Karpas-422 (cell line): ENCODE measurements at regions not wholly inside any gene's neighbourhood (a gene's known extent, or its start where the extent isn't known, plus 50 kb on each side); places are given as distances from the start of the nearest gene placed in this dataset.

Source experiments
- DNase-seq: peaks from one replicate; pipeline ENCODE4 v3.0.0-alpha.2; 2015
- H2AFZ ChIP-seq: fragments of 200-600 bp; sonication (generic); 2 replicates; pipeline ENCODE4 v1.6.1; 2014; ENCODE audit warnings: antibody characterized with exemption, low read length, mixed read lengths
- H3K27ac ChIP-seq: fragments of 200-600 bp; sonication (generic); 2 replicates; pipeline ENCODE4 v1.5.1; 2014; ENCODE audit warnings: mild to moderate bottlenecking, low read length, moderate library complexity
- H3K27me3 ChIP-seq: fragments of 200-600 bp; sonication (generic); 2 replicates; pipeline ENCODE4 v1.6.1; 2014; ENCODE audit warnings: low read length, mixed read lengths
- H3K36me3 ChIP-seq: fragments of 200-600 bp; sonication (generic); 2 replicates; pipeline ENCODE4 v1.6.1; 2014; ENCODE audit warnings: low read length, mixed read lengths; ENCODE audit not compliant: insufficient read depth
- H3K4me1 ChIP-seq: fragments of 200-600 bp; sonication (generic); 2 replicates; pipeline ENCODE4 v1.6.1; 2014; ENCODE audit warnings: mild to moderate bottlenecking, low read length, mixed read lengths
- H3K4me2 ChIP-seq: fragments of 200-600 bp; sonication (generic); 2 replicates; pipeline ENCODE4 v1.6.1; 2014; ENCODE audit warnings: low read length, low read depth, mild to moderate bottlenecking; ENCODE audit not compliant: poor library complexity, severe bottlenecking
- H3K4me3 ChIP-seq: fragments of 200-600 bp; sonication (generic); 2 replicates; pipeline ENCODE4 v1.5.1; 2014; ENCODE audit warnings: mild to moderate bottlenecking, antibody characterized with exemption, low read length, mixed read lengths
- H3K79me2 ChIP-seq: fragments of 200-600 bp; sonication (generic); 2 replicates; pipeline ENCODE4 v1.6.1; 2014; ENCODE audit warnings: mild to moderate bottlenecking, low read length, mixed read lengths
- H3K9ac ChIP-seq: fragments of 200-600 bp; sonication (generic); 2 replicates; pipeline ENCODE4 v1.6.0; 2014; ENCODE audit warnings: low read length
- H3K9me2 ChIP-seq: fragments of 200-600 bp; sonication (generic), shearing (Covaris generic); replicated peaks from 2 replicates; pipeline ENCODE4 v1.6.0; 2014; ENCODE audit warnings: mild to moderate bottlenecking, low read length, moderate library complexity; ENCODE audit not compliant: insufficient read depth
- H3K9me3 ChIP-seq: fragments of 300-700, 200-600 bp; sonication (generic); 2 replicates; pipeline ENCODE4 v1.6.1; 2014; ENCODE audit warnings: low read length, mixed read lengths
- H4K20me1 ChIP-seq: fragments of 200-600 bp; sonication (generic); 2 replicates; pipeline ENCODE4 v1.6.1; 2014; ENCODE audit warnings: mild to moderate bottlenecking, antibody characterized with exemption, low read length, low read depth; ENCODE audit not compliant: insufficient read depth

- H4K20me1 ChIP-seq = no peaks in the 10 kb centered on the region
- no peak overlapping the region for H3K4me2 ChIP-seq
- H3K9ac ChIP-seq = no peak overlapping the region
- H3K4me3 ChIP-seq = no peak overlapping the region
- no peaks in the 10 kb centered on the region for H3K79me2 ChIP-seq
- no peaks in the 10 kb centered on the region for H3K4me1 ChIP-seq
- no peak overlapping the region for H3K27ac ChIP-seq
- H3K9me2 ChIP-seq = no peaks in the 10 kb centered on the region
- no peaks in the 10 kb centered on the region for H3K27me3 ChIP-seq
- peaks cover 4% of the 10 kb centered on the region; the same call in 1 of the 2 replicates for H3K9me3 ChIP-seq
- DNase-seq = no peak
- no peak overlapping the region for H2AFZ ChIP-seq
- no peaks in the 10 kb centered on the region for H3K36me3 ChIP-seq
These were observed 122.8 kb upstream of the PDE3A start for GRCh38 chr12:20245491-20245890.

GRCh38 chr12:20248646-20249045 is 119.7 kb upstream of the PDE3A start:
- H3K27ac ChIP-seq = no peak overlapping the region
- H4K20me1 ChIP-seq = no peaks in the 10 kb centered on the region
- H3K9ac ChIP-seq = no peak overlapping the region
- no peak for DNase-seq
- H3K4me1 ChIP-seq = no peaks in the 10 kb centered on the region
- peaks cover 4% of the 10 kb centered on the region; the same call in 1 of the 2 replicates for H3K9me3 ChIP-seq
- H3K27me3 ChIP-seq = no peaks in the 10 kb centered on the region
- H3K4me2 ChIP-seq = no peak overlapping the region
- no peak overlapping the region for H2AFZ ChIP-seq
- no peak overlapping the region for H3K4me3 ChIP-seq
- H3K79me2 ChIP-seq = no peaks in the 10 kb centered on the region
- H3K9me2 ChIP-seq = no peaks in the 10 kb centered on the region
- no peaks in the 10 kb centered on the region for H3K36me3 ChIP-seq

- no peak overlapping the region for H3K4me2 ChIP-seq
- H3K79me2 ChIP-seq = no peaks in the 10 kb centered on the region
- H2AFZ ChIP-seq = no peak overlapping the region
- no peaks in the 10 kb centered on the region for H3K4me1 ChIP-seq
- H3K4me3 ChIP-seq = no peak overlapping the region
- no peaks in the 10 kb centered on the region for H3K36me3 ChIP-seq
- H3K9ac ChIP-seq = no peak overlapping the region
- peaks cover 4% of the 10 kb centered on the region; the same call in 1 of the 2 replicates for H3K9me3 ChIP-seq
- no peak for DNase-seq
- no peak overlapping the region for H3K27ac ChIP-seq
- H4K20me1 ChIP-seq = no peaks in the 10 kb centered on the region
- H3K27me3 ChIP-seq = no peaks in the 10 kb centered on the region
- H3K9me2 ChIP-seq = no peaks in the 10 kb centered on the region
These were observed 117.6 kb upstream of the PDE3A start for GRCh38 chr12:20250761-20251160.

GRCh38 chr12:20257311-20257710 is 111.0 kb upstream of the PDE3A start:
- H3K4me3 ChIP-seq = no peak overlapping the region

GRCh38 chr12:20259786-20260185 is 108.6 kb upstream of the PDE3A start:
- no peak overlapping the region for H2AFZ ChIP-seq
- no peak overlapping the region for H3K4me3 ChIP-seq
- no peaks in the 10 kb centered on the region for H3K36me3 ChIP-seq
- no peaks in the 10 kb centered on the region for H3K27me3 ChIP-seq
- no peaks in the 10 kb centered on the region for H4K20me1 ChIP-seq
- H3K4me1 ChIP-seq = no peaks in the 10 kb centered on the region
- no peaks in the 10 kb centered on the region for H3K9me2 ChIP-seq
- H3K4me2 ChIP-seq = no peak overlapping the region
- no peaks in the 10 kb centered on the region for H3K79me2 ChIP-seq
- H3K9me3 ChIP-seq = no peaks in the 10 kb centered on the region
- no peak overlapping the region for H3K27ac ChIP-seq
- no peak overlapping the region for H3K9ac ChIP-seq
- no peak for DNase-seq

More at GRCh38 chr12:20257311-20257710, 111.0 kb upstream of the PDE3A start:
- Histone ChIP-seq H3K4me1 (no peaks in the 10 kb centered on the region), H4K20me1 (no peaks in the 10 kb centered on the region), H3K4me2 (no peak overlapping the region), H3K27me3 (no peaks in the 10 kb centered on the region), H3K9ac (no peak overlapping the region), H2AFZ (no peak overlapping the region), H3K9me3 (no peaks in the 10 kb centered on the region), H3K36me3 (no peaks in the 10 kb centered on the region), H3K9me2 (no peaks in the 10 kb centered on the region), H3K79me2 (no peaks in the 10 kb centered on the region), H3K27ac (no peak overlapping the region)
- DNase-seq = no peak

- Histone ChIP-seq H3K9me3 (no peaks in the 10 kb centered on the region), H4K20me1 (no peaks in the 10 kb centered on the region), H3K4me3 (no peak overlapping the region), H2AFZ (no peak overlapping the region), H3K79me2 (no peaks in the 10 kb centered on the region), H3K36me3 (no peaks in the 10 kb centered on the region), H3K27ac (no peak overlapping the region), H3K4me1 (no peaks in the 10 kb centered on the region), H3K4me2 (no peak overlapping the region), H3K27me3 (no peaks in the 10 kb centered on the region), H3K9ac (no peak overlapping the region), H3K9me2 (no peaks in the 10 kb centered on the region)
- no peak for DNase-seq
These were observed 107.5 kb upstream of the PDE3A start for GRCh38 chr12:20260851-20261250.

GRCh38 chr12:20262119-20262518 is 106.2 kb upstream of the PDE3A start:
- H3K4me3 ChIP-seq = no peak overlapping the region
- no peak overlapping the region for H3K9ac ChIP-seq
- H3K4me2 ChIP-seq = no peak overlapping the region
- no peak overlapping the region for H2AFZ ChIP-seq
- H3K27ac ChIP-seq = no peak overlapping the region
- no peaks in the 10 kb centered on the region for H3K79me2 ChIP-seq
- H4K20me1 ChIP-seq = no peaks in the 10 kb centered on the region
- H3K4me1 ChIP-seq = no peaks in the 10 kb centered on the region
- no peak for DNase-seq
- no peaks in the 10 kb centered on the region for H3K36me3 ChIP-seq
- H3K27me3 ChIP-seq = no peaks in the 10 kb centered on the region
- no peaks in the 10 kb centered on the region for H3K9me2 ChIP-seq
- no peaks in the 10 kb centered on the region for H3K9me3 ChIP-seq

GRCh38 chr12:20264026-20264425 is 104.3 kb upstream of the PDE3A start:
- Histone ChIP-seq H3K36me3 (no peaks in the 10 kb centered on the region), H3K9ac (no peak overlapping the region), H3K4me3 (no peak overlapping the region), H3K4me1 (no peaks in the 10 kb centered on the region), H3K27me3 (no peaks in the 10 kb centered on the region), H4K20me1 (no peaks in the 10 kb centered on the region), H3K9me3 (no peaks in the 10 kb centered on the region), H2AFZ (no peak overlapping the region), H3K4me2 (no peak overlapping the region), H3K9me2 (no peaks in the 10 kb centered on the region), H3K79me2 (no peaks in the 10 kb centered on the region), H3K27ac (no peak overlapping the region)
- no peak for DNase-seq

- H3K27me3 ChIP-seq = no peaks in the 10 kb centered on the region
- H3K79me2 ChIP-seq = no peaks in the 10 kb centered on the region
- no peaks in the 10 kb centered on the region for H3K36me3 ChIP-seq
- no peak overlapping the region for H3K4me3 ChIP-seq
- H3K4me1 ChIP-seq = no peaks in the 10 kb centered on the region
- no peaks in the 10 kb centered on the region for H4K20me1 ChIP-seq
- H2AFZ ChIP-seq = no peak overlapping the region
- no peaks in the 10 kb centered on the region for H3K9me3 ChIP-seq
- H3K9ac ChIP-seq = no peak overlapping the region
- H3K9me2 ChIP-seq = no peaks in the 10 kb centered on the region
- no peak overlapping the region for H3K4me2 ChIP-seq
- DNase-seq = no peak
- H3K27ac ChIP-seq = no peak overlapping the region
These were observed 103.7 kb upstream of the PDE3A start for GRCh38 chr12:20264608-20265114.
